OCI-LY3 (cell line): ENCODE measurements at regions not wholly inside any gene's neighbourhood (a gene's known extent, or its start where the extent isn't known, plus 50 kb on each side); places are given as distances from the start of the nearest gene placed in this dataset.

Experiments used
- H2AFZ ChIP-seq: fragments of 200-600, 300-600 bp; shearing (Covaris generic); 2 replicates; pipeline ENCODE4 v1.6.0; 2014; ENCODE audit warnings: antibody characterized with exemption, low read depth, low read length
- H3K27ac ChIP-seq: fragments of 200-600, 300-600 bp; sonication (generic); 2 replicates; pipeline ENCODE4 v1.5.1; 2014; ENCODE audit warnings: mild to moderate bottlenecking, low read length, moderate library complexity, mixed read lengths
- H3K27me3 ChIP-seq: fragments of 200-600, 300-600 bp; sonication (generic); 2 replicates; pipeline ENCODE4 v1.6.1; 2014; ENCODE audit warnings: low read depth, low read length, mixed read lengths
- H3K36me3 ChIP-seq: fragments of 200-600, 300-600 bp; sonication (generic); replicated peaks from 2 replicates; pipeline ENCODE3; 2014; ENCODE audit warnings: low read depth, low read length, mixed read lengths
- H3K4me1 ChIP-seq: fragments of 300-600, 200-600 bp; sonication (generic); 2 replicates; pipeline ENCODE4 v1.6.1; 2014; ENCODE audit warnings: low read length, mixed read lengths
- H3K4me2 ChIP-seq: fragments of 200-600, 300-600 bp; sonication (generic); 2 replicates; pipeline ENCODE4 v1.6.1; 2014; ENCODE audit warnings: low read length, mixed read lengths
- H3K4me3 ChIP-seq: fragments of 300-600, 200-600 bp; sonication (generic); 2 replicates; pipeline ENCODE4 v1.5.1; 2014; ENCODE audit warnings: antibody characterized with exemption, mild to moderate bottlenecking, low read length, moderate library complexity
- H3K79me2 ChIP-seq: fragments of 300-600, 200-600 bp; shearing (Covaris generic); 2 replicates; pipeline ENCODE4 v1.6.1; 2014; ENCODE audit warnings: mild to moderate bottlenecking, low read length, mixed read lengths
- H3K9ac ChIP-seq: fragments of 300-600, 200-600 bp; shearing (Covaris generic); 2 replicates; pipeline ENCODE4 v1.6.0; 2014; ENCODE audit warnings: mild to moderate bottlenecking, low read length, moderate library complexity
- H3K9me3 ChIP-seq: fragments of 200-600, 300-600 bp; shearing (Covaris generic); 2 replicates; pipeline ENCODE4 v1.6.1; 2014; ENCODE audit warnings: low read length, mixed read lengths; ENCODE audit not compliant: insufficient read depth
- H4K20me1 ChIP-seq: fragments of 200-600, 300-600 bp; sonication (generic); 2 replicates; pipeline ENCODE4 v1.6.1; 2016; ENCODE audit warnings: low read length, mixed read lengths; ENCODE audit not compliant: insufficient read depth
- EZH2phosphoT487 ChIP-seq: fragments of 200-600 bp; shearing (Covaris generic); IDR thresholded peaks from 2 replicates; pipeline ENCODE4 v1.6.1; 2018; ENCODE audit warnings: antibody characterized with exemption, mixed run types, low read depth
- TF ChIP-seq, protein P1 (sequence below): fragments of 200-600, 300-600 bp; sonication (generic); IDR thresholded peaks from 2 replicates; pipeline ENCODE4 v1.5.1; 2014; ENCODE audit warnings: antibody characterized with exemption, low read length, low read depth

- no peak overlapping the region for H3K4me3 ChIP-seq
- TF ChIP-seq EZH2phosphoT487, result no peak
- TF ChIP-seq, protein P1, sequence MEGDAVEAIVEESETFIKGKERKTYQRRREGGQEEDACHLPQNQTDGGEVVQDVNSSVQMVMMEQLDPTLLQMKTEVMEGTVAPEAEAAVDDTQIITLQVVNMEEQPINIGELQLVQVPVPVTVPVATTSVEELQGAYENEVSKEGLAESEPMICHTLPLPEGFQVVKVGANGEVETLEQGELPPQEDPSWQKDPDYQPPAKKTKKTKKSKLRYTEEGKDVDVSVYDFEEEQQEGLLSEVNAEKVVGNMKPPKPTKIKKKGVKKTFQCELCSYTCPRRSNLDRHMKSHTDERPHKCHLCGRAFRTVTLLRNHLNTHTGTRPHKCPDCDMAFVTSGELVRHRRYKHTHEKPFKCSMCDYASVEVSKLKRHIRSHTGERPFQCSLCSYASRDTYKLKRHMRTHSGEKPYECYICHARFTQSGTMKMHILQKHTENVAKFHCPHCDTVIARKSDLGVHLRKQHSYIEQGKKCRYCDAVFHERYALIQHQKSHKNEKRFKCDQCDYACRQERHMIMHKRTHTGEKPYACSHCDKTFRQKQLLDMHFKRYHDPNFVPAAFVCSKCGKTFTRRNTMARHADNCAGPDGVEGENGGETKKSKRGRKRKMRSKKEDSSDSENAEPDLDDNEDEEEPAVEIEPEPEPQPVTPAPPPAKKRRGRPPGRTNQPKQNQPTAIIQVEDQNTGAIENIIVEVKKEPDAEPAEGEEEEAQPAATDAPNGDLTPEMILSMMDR, result no peak
- no peak overlapping the region for H3K4me2 ChIP-seq
- peaks cover 4% of the 10 kb centered on the region for H3K4me1 ChIP-seq
- H3K27me3 ChIP-seq, result no peaks in the 10 kb centered on the region
- H3K9me3 ChIP-seq, result no peaks in the 10 kb centered on the region
- no peaks in the 10 kb centered on the region for H3K36me3 ChIP-seq
- H3K27ac ChIP-seq, result no peak overlapping the region
- H3K79me2 ChIP-seq, result no peaks in the 10 kb centered on the region
- H4K20me1 ChIP-seq, result no peaks in the 10 kb centered on the region
- H3K9ac ChIP-seq, result no peak overlapping the region
- H2AFZ ChIP-seq, result no peak overlapping the region
These were observed 158.5 kb upstream of the LMO4 start for GRCh38 chr1:87170157-87170556.

DNA sequence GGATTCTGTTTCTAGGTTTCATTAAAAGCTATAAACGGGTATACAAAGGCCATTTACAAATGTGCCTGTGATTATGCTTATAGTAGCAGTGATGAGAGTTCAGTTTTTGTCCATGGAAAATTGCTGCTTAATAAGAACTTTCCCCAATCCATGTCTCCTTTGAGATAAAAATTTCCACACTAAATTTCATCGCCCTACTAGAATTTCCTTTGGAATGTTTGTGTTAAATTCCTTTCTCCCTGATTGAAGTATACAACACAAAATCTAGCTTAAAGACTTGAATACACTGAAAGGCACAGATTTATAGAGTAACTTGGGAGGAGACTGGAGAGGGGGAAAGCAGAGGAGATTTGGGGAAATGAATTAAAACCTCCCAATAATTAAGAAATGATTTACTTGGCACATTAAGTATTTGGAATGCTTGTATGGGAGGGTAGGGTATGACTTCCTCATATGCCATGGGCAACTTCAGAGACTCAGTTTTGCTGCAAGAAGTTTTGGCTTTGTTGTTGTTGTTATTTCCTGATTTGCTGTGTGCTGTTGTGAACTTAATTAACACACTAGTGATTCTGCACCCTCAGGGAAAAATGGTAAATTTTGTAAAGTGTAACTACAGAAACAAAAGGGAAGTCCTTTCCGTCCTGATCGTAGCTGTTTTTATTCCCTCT lies 157.6 kb upstream of the LMO4 start:
- Histone ChIP-seq H3K9ac (no peak overlapping the region), H3K9me3 (no peaks in the 10 kb centered on the region), H3K36me3 (no peaks in the 10 kb centered on the region), H3K4me1 (peaks cover 3% of the 10 kb centered on the region), H3K4me3 (no peak overlapping the region), H2AFZ (no peak overlapping the region), H3K79me2 (no peaks in the 10 kb centered on the region), H3K4me2 (no peak overlapping the region), H3K27ac (no peak overlapping the region), H4K20me1 (no peaks in the 10 kb centered on the region), H3K27me3 (no peaks in the 10 kb centered on the region)
- no peak for TF ChIP-seq EZH2phosphoT487
- TF ChIP-seq, protein P1, result no peak

- TF ChIP-seq, protein P1, result no peak
- TF ChIP-seq EZH2phosphoT487, result no peak
These were observed 155.4 kb upstream of the LMO4 start for GRCh38 chr1:87173231-87173630.

DNA sequence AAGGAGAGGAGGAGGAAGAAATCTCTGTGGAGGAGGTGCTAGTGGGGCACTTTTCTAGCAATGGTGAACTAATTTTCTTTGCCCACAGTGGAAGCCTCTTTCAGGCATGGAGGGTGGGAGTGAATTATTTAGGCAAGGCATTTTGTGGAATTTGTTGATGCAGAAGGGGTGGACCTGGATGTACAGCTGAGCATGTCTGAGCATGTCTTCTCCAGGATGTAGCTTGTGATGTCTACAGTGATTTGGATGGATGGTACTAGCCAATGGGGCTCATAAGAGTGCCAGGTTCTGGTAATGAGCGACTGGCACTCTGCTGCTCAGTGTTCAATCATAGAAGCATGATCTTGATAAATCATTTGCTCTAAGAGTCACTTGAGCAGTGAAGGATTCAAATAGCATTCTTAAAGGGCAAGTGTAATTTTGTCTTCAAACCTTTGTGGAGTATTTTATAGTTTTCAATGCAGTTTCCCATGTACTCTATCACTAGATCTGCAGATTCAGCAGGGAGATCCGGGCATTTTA lies 153.9 kb upstream of the LMO4 start:
- no peak overlapping the region for H3K4me2 ChIP-seq
- no peak overlapping the region for H2AFZ ChIP-seq
- H3K4me1 ChIP-seq, result peaks cover 18% of the 10 kb centered on the region
- no peaks in the 10 kb centered on the region for H3K36me3 ChIP-seq
- no peak overlapping the region for H3K9ac ChIP-seq
- H4K20me1 ChIP-seq, result no peaks in the 10 kb centered on the region
- no peak overlapping the region for H3K4me3 ChIP-seq
- H3K27ac ChIP-seq, result no peak overlapping the region
- no peaks in the 10 kb centered on the region for H3K79me2 ChIP-seq
- no peaks in the 10 kb centered on the region for H3K27me3 ChIP-seq
- TF ChIP-seq EZH2phosphoT487, result no peak
- TF ChIP-seq, protein P1, result no peak
- 0 out of 2 replicates have a peak, but pooled peaks cover 6% of the 10 kb centered on the region for H3K9me3 ChIP-seq

More at GRCh38 chr1:87173231-87173630, 155.4 kb upstream of the LMO4 start:
- H3K27ac ChIP-seq, result no peak overlapping the region
- no peak overlapping the region for H3K4me3 ChIP-seq
- H2AFZ ChIP-seq, result no peak overlapping the region
- H4K20me1 ChIP-seq, result no peaks in the 10 kb centered on the region
- H3K79me2 ChIP-seq, result no peaks in the 10 kb centered on the region
- H3K4me2 ChIP-seq, result no peak overlapping the region
- H3K9me3 ChIP-seq, result 0 out of 2 replicates have a peak, but pooled peaks cover 6% of the 10 kb centered on the region
- no peaks in the 10 kb centered on the region for H3K27me3 ChIP-seq
- peaks cover 13% of the 10 kb centered on the region for H3K4me1 ChIP-seq
- no peaks in the 10 kb centered on the region for H3K36me3 ChIP-seq
- no peak overlapping the region for H3K9ac ChIP-seq
